ENCODE measurements at regions not wholly inside any gene's neighbourhood (a gene's known extent, or its start where the extent isn't known, plus 50 kb on each side); places are given as distances from the start of the nearest gene placed in this dataset.
"Not testable (repeated sequence)": the region's sequence is repeated elsewhere in the genome, so short reads cannot be mapped to it uniquely, and the experiment has no call there.

- no peak for DNase-seq (ENCODE audit: low read depth)
Measured at GRCh38 chr6:156449128-156449527, 328.1 kb upstream of the ARID1B start.

GRCh38 chr6:156448579-156448978, 328.6 kb upstream of the ARID1B start:
- no peak for DNase-seq (ENCODE audit: low read depth)

GRCh38 chr6:156440688-156441087, 336.5 kb upstream of the ARID1B start:
- DNase-seq (ENCODE audit: low read depth): no peak

DNA sequence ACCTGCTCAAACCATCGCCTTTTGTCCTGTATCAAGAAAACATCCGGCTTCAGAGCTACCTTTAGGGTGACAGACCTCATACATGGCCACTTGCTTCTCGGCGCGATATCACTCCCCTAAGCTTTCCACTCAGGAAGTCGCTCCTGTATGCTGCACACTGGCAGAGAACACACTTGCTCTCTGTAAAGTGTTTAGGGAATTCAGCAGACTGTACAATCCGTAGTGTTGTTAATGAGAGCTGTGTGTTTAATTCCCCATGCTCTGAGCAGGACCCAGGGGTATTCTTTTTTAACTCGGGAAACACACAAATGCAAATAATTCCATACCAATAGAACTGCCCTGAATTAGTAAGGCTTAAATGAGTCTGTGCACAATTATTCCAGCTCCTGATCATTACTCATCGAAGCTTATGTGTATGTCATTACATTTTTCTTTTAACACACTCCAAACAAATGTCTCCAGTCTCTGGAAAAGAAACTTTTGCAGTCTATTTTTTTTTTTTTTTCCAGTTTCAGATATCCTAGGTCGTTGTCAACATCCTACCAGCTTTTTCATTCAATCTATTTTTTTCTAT, 338.7 kb upstream of the ARID1B start:
- no peak for DNase-seq (ENCODE audit: low read depth)

DNA sequence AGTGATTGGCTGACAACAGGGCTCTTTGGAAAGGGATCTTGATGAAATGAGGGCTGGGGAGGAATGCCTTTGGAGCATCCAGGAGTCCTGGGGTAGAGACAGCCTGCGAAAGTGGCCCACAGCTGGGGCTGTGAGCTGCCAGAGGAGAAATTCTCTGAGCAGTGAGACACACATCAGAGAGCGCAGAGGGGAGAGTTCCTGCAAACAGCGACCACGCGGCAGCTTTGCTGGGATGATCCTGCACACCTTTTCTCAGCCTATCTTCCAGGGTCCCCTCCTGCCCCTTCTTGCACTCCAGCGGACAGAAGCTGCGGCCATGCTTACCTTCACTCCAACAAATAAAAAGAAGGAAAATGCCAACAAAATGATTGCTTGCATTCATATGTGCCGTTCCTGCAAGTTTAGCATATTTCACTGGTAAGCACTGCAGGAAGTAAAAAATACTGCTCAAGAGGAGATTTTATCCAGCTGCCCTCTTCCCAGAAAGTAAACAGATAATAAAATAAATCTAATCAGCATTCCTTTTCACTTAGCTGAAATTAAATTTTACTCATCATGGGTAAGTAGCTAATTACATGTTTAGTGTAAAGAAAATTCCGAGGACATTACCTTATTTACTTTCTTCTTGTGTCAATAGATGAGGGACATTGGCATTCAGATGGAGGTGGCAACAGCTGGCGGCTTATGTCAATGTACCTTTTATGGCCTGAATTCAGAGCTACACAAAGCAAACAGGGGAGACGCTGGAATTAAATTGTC, 339.9 kb upstream of the ARID1B start:
- no peak for DNase-seq (ENCODE audit: low read depth)

GRCh38 chr6:156434795-156435190, 342.4 kb upstream of the ARID1B start:
- no peak for DNase-seq (ENCODE audit: low read depth)

- no peak for DNase-seq (ENCODE audit: low read depth)
Measured at GRCh38 chr6:156434049-156434794, 343.0 kb upstream of the ARID1B start.

DNA sequence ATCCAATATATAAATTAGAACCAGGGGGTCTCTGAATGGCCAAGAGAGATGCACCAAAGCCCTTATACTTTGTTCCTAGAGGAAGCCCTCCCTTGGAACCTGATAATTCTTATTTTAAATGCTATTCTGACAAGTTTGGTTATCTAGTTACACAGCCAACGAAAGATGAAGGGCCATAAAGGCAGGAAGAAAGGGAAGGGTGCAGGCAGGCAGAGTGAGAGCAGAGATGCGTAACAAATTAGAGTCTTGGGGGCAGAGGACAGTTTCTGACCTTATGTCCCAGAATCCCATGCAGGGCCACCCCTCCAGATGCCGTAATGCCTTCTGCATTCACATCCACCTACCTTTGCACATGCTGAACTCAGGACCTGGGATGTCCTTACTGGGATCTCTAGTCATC, 344.6 kb upstream of the ARID1B start:
- DNase-seq (ENCODE audit: low read depth): no peak

DNA sequence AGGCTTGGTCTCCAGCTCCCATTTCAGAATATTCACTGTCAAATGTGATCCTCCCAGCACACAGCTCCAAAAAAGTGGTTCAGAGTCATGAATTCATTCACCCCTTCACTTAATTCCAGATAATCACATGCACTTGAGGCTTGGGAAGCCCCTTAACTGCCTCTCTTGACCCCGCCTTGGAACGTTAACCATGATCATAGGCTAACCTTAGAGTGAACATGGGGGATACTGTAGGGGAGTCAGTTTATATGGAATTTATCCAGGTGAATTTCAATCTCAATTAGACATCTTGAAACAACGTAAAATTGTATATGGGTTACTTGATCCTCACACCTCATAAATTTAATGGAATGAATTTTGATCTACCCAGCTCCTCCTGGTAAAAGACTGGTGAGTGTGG, 346.8 kb upstream of the ARID1B start:
- DNase-seq (ENCODE audit: low read depth): no peak

GRCh38 chr6:156427345-156427744, 349.8 kb upstream of the ARID1B start:
- no peak for DNase-seq (ENCODE audit: low read depth)

DNA sequence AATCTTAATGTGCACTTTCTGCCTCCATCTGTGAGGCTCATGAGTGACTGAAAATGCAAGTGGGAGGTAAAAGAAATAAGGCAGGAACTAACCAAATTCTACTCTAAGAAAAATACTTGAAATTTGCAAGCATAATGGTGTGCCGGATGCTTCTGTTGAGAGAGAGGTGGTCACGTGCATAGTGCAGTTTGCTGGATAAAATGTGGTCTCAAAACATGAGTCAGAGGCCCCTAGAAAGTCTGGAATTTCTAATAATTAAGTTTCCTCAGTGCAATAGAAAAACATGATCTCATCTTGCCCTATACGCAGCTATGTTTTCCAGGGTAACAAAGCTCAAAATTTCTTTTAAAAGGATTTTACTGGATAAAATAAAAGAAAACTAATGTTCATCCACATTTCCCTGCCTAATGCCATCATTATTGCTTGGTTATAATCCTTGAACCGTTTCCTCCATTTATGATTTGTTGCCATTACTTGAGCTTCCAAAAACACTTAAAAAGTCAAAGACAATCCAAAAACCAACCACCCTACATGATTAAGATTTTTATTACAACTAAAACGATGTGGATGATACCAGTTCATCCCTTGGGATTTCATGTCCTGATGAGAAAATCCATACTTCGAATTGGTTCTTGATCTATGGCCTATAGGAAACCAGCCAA, 351.7 kb upstream of the ARID1B start:
- no peak for DNase-seq (ENCODE audit: low read depth)

DNA sequence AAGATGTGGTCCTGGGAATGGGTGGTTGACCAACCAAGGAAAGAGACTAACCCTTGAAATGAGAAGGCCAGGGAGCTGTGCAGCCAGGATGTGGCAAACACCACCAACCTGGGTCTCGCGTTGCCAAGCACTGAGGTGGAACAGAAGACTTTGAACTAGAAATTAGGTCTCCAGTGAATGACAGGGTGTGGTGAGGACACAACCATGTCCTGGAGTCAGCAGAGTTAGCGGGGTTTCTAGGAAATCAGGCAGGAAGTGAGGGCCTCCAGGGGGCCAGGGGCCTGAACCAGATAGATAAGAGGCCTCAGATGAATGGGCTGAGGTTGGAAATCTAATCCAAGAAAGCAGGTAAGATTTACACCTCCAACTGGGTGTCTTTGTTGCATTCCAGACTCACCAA, 353.3 kb upstream of the ARID1B start:
- DNase-seq (ENCODE audit: low read depth): no peak

DNA sequence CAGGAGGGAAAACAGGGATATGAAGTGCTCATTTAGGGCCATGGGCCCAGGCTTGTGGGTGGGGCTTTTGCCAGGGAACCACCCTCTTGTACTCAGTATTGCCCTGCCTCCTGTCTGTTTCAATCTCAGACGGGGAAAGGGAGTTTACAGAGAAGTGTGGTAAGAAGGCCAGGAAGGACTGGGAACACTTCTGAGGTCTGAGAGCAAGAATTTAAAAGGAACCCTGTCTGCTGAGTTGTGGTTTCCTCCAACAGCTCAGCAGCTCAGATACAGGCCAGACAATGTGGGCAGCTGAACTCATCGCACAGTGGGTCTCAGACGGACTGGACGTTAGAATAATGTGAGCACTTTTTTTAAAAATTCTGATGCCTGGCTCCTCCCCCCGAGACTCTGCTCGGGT, 354.1 kb upstream of the ARID1B start:
- no peak for DNase-seq (ENCODE audit: low read depth)

- DNase-seq (ENCODE audit: low read depth): no peak
Measured at GRCh38 chr6:156421933-156422332, 355.2 kb upstream of the ARID1B start.

- DNase-seq (ENCODE audit: low read depth): not testable (repeated sequence)
Measured at GRCh38 chr6:156421301-156421700, 355.9 kb upstream of the ARID1B start.

- DNase-seq (ENCODE audit: low read depth): no peak
Measured at GRCh38 chr6:156420172-156420993, 356.8 kb upstream of the ARID1B start.

GRCh38 chr6:156419594-156419993, 357.6 kb upstream of the ARID1B start:
- DNase-seq (ENCODE audit: low read depth): no peak

- DNase-seq (ENCODE audit: low read depth): no peak
Measured at GRCh38 chr6:156418253-156418652, 358.9 kb upstream of the ARID1B start.

DNA sequence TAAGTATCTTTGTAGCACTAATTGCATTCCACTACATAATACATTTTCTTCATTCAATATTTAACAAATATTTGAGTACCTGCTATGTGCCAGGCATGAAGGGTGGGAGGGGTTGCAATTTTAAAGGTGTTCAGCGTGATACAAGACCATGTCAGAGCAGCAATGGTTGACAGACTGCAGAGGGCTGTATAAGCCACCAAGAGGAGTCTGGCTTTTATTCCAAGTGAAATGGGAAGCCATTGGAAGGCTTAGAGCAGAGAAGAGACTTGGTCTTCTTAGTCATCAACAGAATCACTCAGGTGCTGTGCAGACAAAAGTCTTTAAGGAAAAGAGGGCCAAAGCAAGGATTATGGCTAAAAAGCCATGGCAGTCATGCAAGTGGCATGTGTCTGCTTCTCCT, 360.8 kb upstream of the ARID1B start:
- DNase-seq (ENCODE audit: low read depth): no peak

DNA sequence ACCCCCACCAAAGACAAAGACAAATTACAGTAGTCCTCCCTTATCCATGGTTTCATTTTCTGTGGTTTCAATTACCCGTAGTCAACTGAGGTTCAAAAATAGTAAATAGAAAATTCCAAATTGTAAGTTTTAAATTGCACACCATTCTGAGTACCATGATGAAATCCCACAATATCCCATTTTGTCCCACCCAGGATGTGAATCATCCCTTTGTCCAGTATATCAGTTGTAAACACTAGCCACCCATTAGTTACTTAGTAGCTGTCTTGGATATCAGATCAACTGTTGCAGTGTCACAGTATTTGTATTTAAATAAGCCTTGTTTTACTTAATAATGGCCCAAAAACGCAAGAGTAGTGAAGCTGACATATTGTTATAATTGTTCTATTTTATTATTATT, 364.0 kb upstream of the ARID1B start:
- no peak for DNase-seq (ENCODE audit: low read depth)

- no peak for DNase-seq (ENCODE audit: low read depth)
Measured at GRCh38 chr6:156410649-156411048, 366.5 kb upstream of the ARID1B start.

DNA sequence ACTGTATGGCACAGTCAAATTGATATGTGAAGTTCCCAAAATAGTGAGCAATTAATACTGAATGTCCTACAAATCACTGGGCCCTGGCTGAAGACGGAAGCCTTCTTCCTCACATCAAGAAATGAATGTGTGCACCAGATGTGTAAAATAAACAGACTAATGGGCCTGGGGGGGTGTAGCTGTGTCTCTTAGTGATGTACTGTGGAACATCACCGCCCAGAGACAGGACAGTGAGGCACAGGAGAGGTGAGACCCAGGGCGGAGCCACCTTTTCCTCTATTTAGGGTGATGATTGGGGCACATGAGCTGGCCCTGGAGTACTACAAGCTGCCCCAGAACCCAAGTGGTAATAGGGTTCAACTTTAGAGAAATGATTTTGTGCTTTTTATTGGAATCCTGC, 368.5 kb upstream of the ARID1B start:
- DNase-seq (ENCODE audit: low read depth): no peak
